ENCODE measurements at regions not wholly inside any gene's neighbourhood (a gene's known extent, or its start where the extent isn't known, plus 50 kb on each side); places are given as distances from the start of the nearest gene placed in this dataset.
"Not testable (repeated sequence)": the region's sequence is repeated elsewhere in the genome, so short reads cannot be mapped to it uniquely, and the experiment has no call there.

DNA sequence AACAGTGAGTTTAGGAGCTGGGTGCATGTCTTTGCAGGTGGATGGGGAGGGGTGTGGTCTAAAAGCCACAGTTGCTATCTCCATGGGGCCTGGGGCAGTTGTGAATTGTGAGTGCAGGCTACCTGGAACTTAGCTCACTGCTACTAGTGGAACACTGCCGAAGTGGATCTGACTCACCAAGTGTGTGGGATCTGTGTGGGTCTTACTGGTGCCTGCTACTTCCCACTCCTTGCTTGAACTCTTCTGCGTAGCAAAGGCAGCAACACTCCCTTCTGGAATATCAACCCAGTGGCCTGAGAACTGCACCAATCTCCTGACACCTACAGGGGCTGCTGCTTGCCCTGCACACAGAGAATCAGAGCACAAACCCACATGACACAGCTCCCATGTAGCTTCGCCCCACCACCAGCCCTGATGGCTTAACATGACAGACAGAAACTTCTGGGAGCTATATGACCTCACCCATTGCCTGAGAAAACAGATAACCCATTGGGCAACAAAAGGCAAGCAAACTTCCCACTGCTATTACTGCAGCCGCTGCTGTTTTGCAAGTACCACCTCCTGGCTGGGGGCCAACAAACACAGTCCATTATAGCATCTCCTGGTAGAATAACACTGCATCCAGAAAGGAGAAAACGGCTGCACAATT is 455.1 kb upstream of the DDX18 start:
- Mint-ChIP-seq H3K9me3 (peaks cover 8% of the 10 kb centered on the region), H3K27ac (ENCODE audit: unreplicated experiment) (no peak overlapping the region), H3K27me3 (ENCODE audit: low read depth) (no peaks in the 10 kb centered on the region), H3K4me3 (no peak overlapping the region), H3K36me3 (ENCODE audit: low read depth) (peaks cover 16% of the 10 kb centered on the region), H3K4me1 (no peaks in the 10 kb centered on the region)
- TF ChIP-seq CTCF (conservative IDR thresholded peaks at IDR 0.05) = no peak
- no peak for DNase-seq (ENCODE audit: low read depth, low spot score)

DNA sequence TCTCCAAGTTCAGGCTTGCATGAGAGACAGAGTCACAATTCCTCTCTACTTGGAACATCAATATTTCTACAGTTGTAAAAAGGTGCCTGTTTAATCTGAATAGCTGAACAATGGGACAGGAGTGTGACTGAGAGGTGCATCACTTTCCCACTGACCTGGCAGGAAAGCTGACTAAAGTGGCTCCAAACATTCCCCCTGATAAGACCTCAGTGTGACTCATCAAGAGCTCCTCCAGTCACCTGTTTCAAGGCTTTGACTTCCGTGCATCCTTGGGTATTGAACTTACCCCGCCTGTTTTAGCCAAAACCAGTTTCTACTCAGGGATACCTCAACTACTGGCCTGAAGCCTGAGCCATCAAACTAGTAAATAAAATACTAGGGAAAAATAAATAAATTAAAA is 453.9 kb upstream of the DDX18 start:
- Mint-ChIP-seq H3K4me3 (no peak overlapping the region), H3K27me3 (ENCODE audit: low read depth) (no peaks in the 10 kb centered on the region), H3K4me1 (no peaks in the 10 kb centered on the region), H3K9me3 (peaks cover 11% of the 10 kb centered on the region), H3K36me3 (ENCODE audit: low read depth) (peaks cover 25% of the 10 kb centered on the region), H3K27ac (ENCODE audit: unreplicated experiment) (no peak overlapping the region)
- TF ChIP-seq CTCF (conservative IDR thresholded peaks at IDR 0.05) = no peak
- DNase-seq (ENCODE audit: low read depth, low spot score) = no peak

- H3K27me3 Mint-ChIP-seq (ENCODE audit: low read depth) = no peaks in the 10 kb centered on the region
- no peak for DNase-seq (ENCODE audit: low read depth, low spot score)
- TF ChIP-seq CTCF (conservative IDR thresholded peaks at IDR 0.05) = no peak
- no peaks in the 10 kb centered on the region for H3K36me3 Mint-ChIP-seq (ENCODE audit: low read depth)
- H3K4me1 Mint-ChIP-seq = no peaks in the 10 kb centered on the region
- H3K27ac Mint-ChIP-seq (ENCODE audit: unreplicated experiment) = no peak overlapping the region
- no peaks in the 10 kb centered on the region for H3K9me3 Mint-ChIP-seq
- H3K4me3 Mint-ChIP-seq = no peak overlapping the region
Observed at GRCh38 chr2:117378653-117379052, 435.8 kb upstream of the DDX18 start.

GRCh38 chr2:117379928-117380327 is 434.6 kb upstream of the DDX18 start:
- Mint-ChIP-seq H3K9me3 (no peaks in the 10 kb centered on the region), H3K4me1 (no peaks in the 10 kb centered on the region), H3K27me3 (ENCODE audit: low read depth) (no peaks in the 10 kb centered on the region), H3K4me3 (no peak overlapping the region), H3K27ac (ENCODE audit: unreplicated experiment) (no peak overlapping the region), H3K36me3 (ENCODE audit: low read depth) (peaks cover 4% of the 10 kb centered on the region)
- no peak for TF ChIP-seq CTCF (conservative IDR thresholded peaks at IDR 0.05)
- DNase-seq (ENCODE audit: low read depth, low spot score) = no peak

- Mint-ChIP-seq H3K9me3 (peaks cover 13% of the 10 kb centered on the region), H3K36me3 (ENCODE audit: low read depth) (peaks cover 34% of the 10 kb centered on the region)
- not testable (repeated sequence) for H3K4me3 Mint-ChIP-seq; DNase-seq (ENCODE audit: low read depth, low spot score); H3K27me3 Mint-ChIP-seq (ENCODE audit: low read depth); H3K4me1 Mint-ChIP-seq; H3K27ac Mint-ChIP-seq (ENCODE audit: unreplicated experiment)
Observed at GRCh38 chr2:117383997-117384396, 430.5 kb upstream of the DDX18 start.

DNA sequence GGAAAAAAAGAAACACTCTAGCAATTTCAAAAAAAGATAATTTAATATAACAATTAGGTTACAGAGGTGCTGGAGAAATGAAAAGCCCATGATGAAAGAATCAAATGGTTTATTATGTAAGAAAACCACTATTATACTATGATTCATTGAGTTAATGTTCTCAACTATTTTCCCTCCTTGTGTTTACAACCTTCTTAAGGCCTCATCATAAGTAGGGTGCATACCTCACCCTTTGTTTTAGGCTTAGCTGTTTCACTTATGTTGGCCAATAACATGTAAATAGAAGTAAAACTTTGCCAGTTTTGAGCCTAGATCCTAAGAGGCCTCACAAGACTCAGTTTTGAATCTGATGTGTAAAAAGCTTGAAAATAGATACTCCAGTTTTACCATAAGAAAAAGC is 418.3 kb upstream of the DDX18 start:
- no peak overlapping the region for H3K4me3 Mint-ChIP-seq
- no peak overlapping the region for H3K27ac Mint-ChIP-seq (ENCODE audit: unreplicated experiment)
- H3K27me3 Mint-ChIP-seq (ENCODE audit: low read depth) = no peaks in the 10 kb centered on the region
- H3K36me3 Mint-ChIP-seq (ENCODE audit: low read depth) = no peaks in the 10 kb centered on the region
- no peaks in the 10 kb centered on the region for H3K9me3 Mint-ChIP-seq
- no peak for DNase-seq (ENCODE audit: low read depth, low spot score)
- H3K4me1 Mint-ChIP-seq = peaks cover 7% of the 10 kb centered on the region
- no peak for TF ChIP-seq CTCF (conservative IDR thresholded peaks at IDR 0.05)
